PFSK-1 (cell line): ENCODE measurements at regions not wholly inside any gene's neighbourhood (a gene's known extent, or its start where the extent isn't known, plus 50 kb on each side); places are given as distances from the start of the nearest gene placed in this dataset.

Source experiments
- FOXP2 ChIP-seq: optimal IDR thresholded peaks from 2 replicates; pipeline ENCODE3; 2011; ENCODE audit warnings: borderline replicate concordance, control low read depth, inconsistent platforms; ENCODE audit not compliant: insufficient read depth; ENCODE audit errors: extremely low read length, extremely low read depth
- POLR2AphosphoS5 ChIP-seq: IDR thresholded peaks from 2 replicates; pipeline ENCODE4 v1.6.1; 2012; ENCODE audit warnings: low read depth, mild to moderate bottlenecking, control low read depth, low read length, moderate library complexity
- SIN3A ChIP-seq: IDR thresholded peaks from 2 replicates; pipeline ENCODE4 v1.6.1; 2012; ENCODE audit warnings: mild to moderate bottlenecking, low read length, moderate library complexity, borderline replicate concordance; ENCODE audit not compliant: insufficient read depth
- TAF1 ChIP-seq: IDR thresholded peaks from 2 replicates; pipeline ENCODE4 v1.6.1; 2012; ENCODE audit warnings: low read length, control low read depth, borderline replicate concordance; ENCODE audit not compliant: insufficient read depth
- TF ChIP-seq, protein P1 (sequence below), 2 experiments: IDR thresholded peaks; 2 replicates each; pipeline versions ENCODE4 v1.6.1 to v1.8.0; 2011 to 2012; ENCODE audit warnings: low read depth in 2 of 2, low read length in 2 of 2, control low read depth in 1 of 2, inconsistent platforms in 1 of 2, mild to moderate bottlenecking in 1 of 2, moderate library complexity in 1 of 2; ENCODE audit not compliant: insufficient read depth in 1 of 2

DNA sequence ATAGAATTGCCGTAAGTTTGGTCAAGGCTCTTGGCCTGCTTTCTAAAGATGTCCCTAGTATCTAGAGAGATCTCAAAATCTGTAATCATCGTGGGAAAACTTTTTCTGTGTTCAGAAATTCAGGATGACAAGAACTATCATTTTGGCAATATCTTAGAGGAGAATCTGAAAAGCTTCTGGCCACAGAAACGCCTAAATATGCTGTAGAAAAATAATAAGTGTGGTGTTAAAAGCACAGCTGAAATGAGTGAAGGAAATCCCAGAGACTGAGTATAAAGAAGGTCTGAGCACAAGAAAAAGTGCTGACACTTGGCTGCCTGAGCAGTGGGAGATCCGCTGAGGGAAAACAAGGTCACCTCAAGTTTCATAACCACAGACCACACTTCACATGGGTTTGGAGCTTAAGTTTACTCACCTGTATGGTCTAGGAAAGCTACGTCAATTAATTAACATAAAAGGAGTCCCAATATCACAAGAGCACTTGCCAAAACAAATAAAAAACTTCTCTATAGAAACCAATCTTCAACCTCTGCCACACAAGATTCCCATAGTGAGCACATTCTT lies 235.2 kb upstream of the IRF2BP2 start:
- TF ChIP-seq FOXP2 = no peak
- TF ChIP-seq TAF1 = no peak
- no peak for TF ChIP-seq POLR2AphosphoS5
- TF ChIP-seq, protein P1, sequence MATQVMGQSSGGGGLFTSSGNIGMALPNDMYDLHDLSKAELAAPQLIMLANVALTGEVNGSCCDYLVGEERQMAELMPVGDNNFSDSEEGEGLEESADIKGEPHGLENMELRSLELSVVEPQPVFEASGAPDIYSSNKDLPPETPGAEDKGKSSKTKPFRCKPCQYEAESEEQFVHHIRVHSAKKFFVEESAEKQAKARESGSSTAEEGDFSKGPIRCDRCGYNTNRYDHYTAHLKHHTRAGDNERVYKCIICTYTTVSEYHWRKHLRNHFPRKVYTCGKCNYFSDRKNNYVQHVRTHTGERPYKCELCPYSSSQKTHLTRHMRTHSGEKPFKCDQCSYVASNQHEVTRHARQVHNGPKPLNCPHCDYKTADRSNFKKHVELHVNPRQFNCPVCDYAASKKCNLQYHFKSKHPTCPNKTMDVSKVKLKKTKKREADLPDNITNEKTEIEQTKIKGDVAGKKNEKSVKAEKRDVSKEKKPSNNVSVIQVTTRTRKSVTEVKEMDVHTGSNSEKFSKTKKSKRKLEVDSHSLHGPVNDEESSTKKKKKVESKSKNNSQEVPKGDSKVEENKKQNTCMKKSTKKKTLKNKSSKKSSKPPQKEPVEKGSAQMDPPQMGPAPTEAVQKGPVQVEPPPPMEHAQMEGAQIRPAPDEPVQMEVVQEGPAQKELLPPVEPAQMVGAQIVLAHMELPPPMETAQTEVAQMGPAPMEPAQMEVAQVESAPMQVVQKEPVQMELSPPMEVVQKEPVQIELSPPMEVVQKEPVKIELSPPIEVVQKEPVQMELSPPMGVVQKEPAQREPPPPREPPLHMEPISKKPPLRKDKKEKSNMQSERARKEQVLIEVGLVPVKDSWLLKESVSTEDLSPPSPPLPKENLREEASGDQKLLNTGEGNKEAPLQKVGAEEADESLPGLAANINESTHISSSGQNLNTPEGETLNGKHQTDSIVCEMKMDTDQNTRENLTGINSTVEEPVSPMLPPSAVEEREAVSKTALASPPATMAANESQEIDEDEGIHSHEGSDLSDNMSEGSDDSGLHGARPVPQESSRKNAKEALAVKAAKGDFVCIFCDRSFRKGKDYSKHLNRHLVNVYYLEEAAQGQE (IDR thresholded peaks at IDR 0.05; ENCODE audit: insufficient read depth in 1 of 2, low read depth in 2 of 2, low read length in 2 of 2) = no peak
- no peak for TF ChIP-seq SIN3A

DNA sequence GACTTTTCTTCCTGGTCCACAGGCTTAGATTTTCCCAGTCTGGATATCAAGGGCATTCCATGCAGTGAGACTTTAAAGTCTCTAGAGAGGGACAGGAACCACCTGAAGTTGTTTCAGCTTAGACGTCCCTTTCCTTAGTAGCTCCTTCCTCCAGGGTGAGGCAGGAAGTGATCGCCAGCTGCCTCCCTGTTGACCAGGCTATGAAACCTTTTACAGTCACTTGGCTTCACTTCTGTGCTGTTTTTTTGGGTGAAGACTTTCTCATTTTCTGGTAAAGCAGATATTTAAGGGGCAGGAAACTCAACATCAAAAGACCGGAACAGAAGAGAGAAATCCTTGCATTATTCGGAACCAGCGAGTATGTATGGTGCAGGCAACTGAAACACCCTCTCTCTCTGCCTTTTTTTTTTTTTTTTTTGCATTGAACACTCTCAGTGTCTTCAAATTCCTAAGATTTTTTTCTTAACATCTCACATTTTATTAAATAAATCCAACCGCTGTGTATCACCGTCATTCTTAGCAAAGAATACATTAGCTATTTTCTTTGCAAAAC lies 234.6 kb upstream of the IRF2BP2 start:
- TF ChIP-seq FOXP2 = no peak
- no peak for TF ChIP-seq SIN3A
- no peak for TF ChIP-seq TAF1
- no peak for TF ChIP-seq POLR2AphosphoS5
- TF ChIP-seq, protein P1 (IDR thresholded peaks at IDR 0.05; ENCODE audit: insufficient read depth in 1 of 2, low read depth in 2 of 2, low read length in 2 of 2) = no peak

GRCh38 chr1:234843946-234844345 lies 234.0 kb upstream of the IRF2BP2 start:
- no peak for TF ChIP-seq TAF1
- TF ChIP-seq FOXP2 = no peak
- TF ChIP-seq, protein P1 (IDR thresholded peaks at IDR 0.05; ENCODE audit: insufficient read depth in 1 of 2, low read depth in 2 of 2, low read length in 2 of 2) = no peak
- no peak for TF ChIP-seq SIN3A
- no peak for TF ChIP-seq POLR2AphosphoS5

GRCh38 chr1:234842726-234843641 lies 233.0 kb upstream of the IRF2BP2 start:
- TF ChIP-seq POLR2AphosphoS5 (no peak), SIN3A (no peak), FOXP2 (no peak), TAF1 (no peak)
- TF ChIP-seq, protein P1 (IDR thresholded peaks at IDR 0.05; ENCODE audit: insufficient read depth in 1 of 2, low read depth in 2 of 2, low read length in 2 of 2) = no peak
